MV-4-11 (cell line): ENCODE measurements at regions not wholly inside any gene's neighbourhood (a gene's known extent, or its start where the extent isn't known, plus 50 kb on each side); places are given as distances from the start of the nearest gene placed in this dataset.

Experiments used
- DNase-seq: peaks from one replicate; lab custom pipeline; 2025; lab: John Stamatoyannopoulos, UW

GRCh38 chr4:26139310-26139924 lies 181.4 kb upstream of the RBPJ start:
- peak; percentile 7 for DNase-seq

GRCh38 chr4:26140150-26140898 lies 180.5 kb upstream of the RBPJ start:
- peak; percentile 76 for DNase-seq

- no peak for DNase-seq
Observed at GRCh38 chr4:26141051-26141721, 179.6 kb upstream of the RBPJ start.

GRCh38 chr4:26141911-26142638 lies 178.7 kb upstream of the RBPJ start:
- DNase-seq = peak; percentile 96

- peak; percentile 36 for DNase-seq
Observed at GRCh38 chr4:26144526-26145155, 176.2 kb upstream of the RBPJ start.

- DNase-seq = no peak
Observed at GRCh38 chr4:26145212-26145611, 175.6 kb upstream of the RBPJ start.

- peak; percentile 35 for DNase-seq
Observed at GRCh38 chr4:26148927-26149326, 171.9 kb upstream of the RBPJ start.

- peak; percentile 94 for DNase-seq
Observed at GRCh38 chr4:26150948-26151347, 169.9 kb upstream of the RBPJ start.

- no peak for DNase-seq
Observed at GRCh38 chr4:26151615-26152014, 169.2 kb upstream of the RBPJ start.

GRCh38 chr4:26152056-26152455 lies 168.8 kb upstream of the RBPJ start:
- no peak for DNase-seq

- DNase-seq = no peak
Observed at GRCh38 chr4:26157541-26157940, 163.3 kb upstream of the RBPJ start.

GRCh38 chr4:26160591-26160990 lies 160.2 kb upstream of the RBPJ start:
- DNase-seq = no peak

GRCh38 chr4:26161030-26161824 lies 159.6 kb upstream of the RBPJ start:
- DNase-seq = peak; percentile 8

- DNase-seq = no peak
Observed at GRCh38 chr4:26162101-26162500, 158.7 kb upstream of the RBPJ start.

GRCh38 chr4:26163425-26164362 lies 157.1 kb upstream of the RBPJ start:
- no peak for DNase-seq

GRCh38 chr4:26171501-26171900 lies 149.3 kb upstream of the RBPJ start:
- DNase-seq = no peak

- DNase-seq = no peak
Observed at GRCh38 chr4:26171941-26172340, 148.9 kb upstream of the RBPJ start.

- no peak for DNase-seq
Observed at GRCh38 chr4:26173619-26174018, 147.2 kb upstream of the RBPJ start.

- DNase-seq = no peak
Observed at GRCh38 chr4:26174027-26174426, 146.8 kb upstream of the RBPJ start.
